GM23338 (cell line): ENCODE measurements at regions not wholly inside any gene's neighbourhood (a gene's known extent, or its start where the extent isn't known, plus 50 kb on each side); places are given as distances from the start of the nearest gene placed in this dataset.

Experiments used
- ATAC-seq: fragments of 200-7000 bp; cut with Tn5 transposase; 3 replicates; pipeline ENCODE4 v1.9.1; 2020
- DNase-seq: peaks from one replicate; pipeline ENCODE4 v3.0.0-alpha.2; 2015; ENCODE audit warnings: low spot score
- H2AFZ ChIP-seq: fragments of 200-600 bp; sonication (generic); 2 replicates; pipeline ENCODE4 v1.8.0; 2016; ENCODE audit warnings: antibody characterized with exemption, mild to moderate bottlenecking, moderate library complexity
- H3F3A ChIP-seq: fragments of 200-600 bp; sonication (generic); replicated peaks from 2 replicates; pipeline ENCODE4 v1.8.0; 2017; ENCODE audit warnings: antibody characterized with exemption, mixed run types, low read depth
- H3K27ac ChIP-seq: fragments of 200-600 bp; sonication (generic); 2 replicates; pipeline ENCODE4 v1.6.1; 2016; ENCODE audit warnings: low read depth
- H3K27me3 ChIP-seq: fragments of 200-600 bp; sonication (generic); 2 replicates; pipeline ENCODE4 v1.8.0; 2016; ENCODE audit warnings: mild to moderate bottlenecking, mixed run types, moderate library complexity; ENCODE audit not compliant: insufficient read depth
- H3K36me3 ChIP-seq: fragments of 200-600 bp; sonication (generic); 2 replicates; pipeline ENCODE4 v1.8.0; 2016; ENCODE audit warnings: mild to moderate bottlenecking; ENCODE audit not compliant: insufficient read depth
- H3K4me1 ChIP-seq: fragments of 200-600 bp; sonication (generic); 2 replicates; pipeline ENCODE4 v1.8.0; 2016; ENCODE audit warnings: mild to moderate bottlenecking, moderate library complexity; ENCODE audit not compliant: insufficient read depth
- H3K4me2 ChIP-seq: fragments of 200-600 bp; sonication (generic); 2 replicates; pipeline ENCODE4 v1.7.1; 2017; ENCODE audit warnings: mixed run types
- H3K4me3 ChIP-seq: fragments of 200-600 bp; sonication (generic); 2 replicates; pipeline ENCODE4 v1.6.1; 2016; ENCODE audit warnings: mixed run types
- H3K79me2 ChIP-seq: fragments of 200-600 bp; sonication (generic); replicated peaks from 2 replicates; pipeline ENCODE4 v1.8.0; 2017; ENCODE audit warnings: mild to moderate bottlenecking; ENCODE audit not compliant: insufficient read depth
- H3K9me2 ChIP-seq: fragments of 200-600 bp; sonication (generic); 2 replicates; pipeline ENCODE4 v1.8.0; 2017; ENCODE audit not compliant: insufficient read depth
- H4K20me1 ChIP-seq: fragments of 200-600 bp; sonication (generic); replicated peaks from 2 replicates; pipeline ENCODE4 v1.8.0; 2017; ENCODE audit warnings: mild to moderate bottlenecking; ENCODE audit not compliant: insufficient read depth
- H3K27ac Mint-ChIP-seq: 2 replicates; pipeline ENCODE4 v1.8.0; 2020; ENCODE audit warnings: inconsistent platforms, mild to moderate bottlenecking, moderate library complexity, mixed read lengths
- H3K27me3 Mint-ChIP-seq: 3 replicates; pipeline ENCODE4 v1.8.0; 2022; ENCODE audit warnings: low read depth, mild to moderate bottlenecking, moderate library complexity, mixed read lengths, inconsistent platforms; ENCODE audit not compliant: insufficient read depth, poor library complexity
- H3K36me3 Mint-ChIP-seq: 3 replicates; pipeline ENCODE4 v1.8.0; 2021; ENCODE audit warnings: low read depth, mild to moderate bottlenecking, inconsistent platforms, moderate library complexity, mixed read lengths
- H3K4me1 Mint-ChIP-seq: 3 replicates; pipeline ENCODE4 v1.8.0; 2020; ENCODE audit warnings: mild to moderate bottlenecking, inconsistent platforms, mixed read lengths
- H3K4me3 Mint-ChIP-seq: 3 replicates; pipeline ENCODE4 v1.8.0; 2021; ENCODE audit warnings: moderate library complexity, mild to moderate bottlenecking, inconsistent platforms, mixed read lengths
- H3K9me3 Mint-ChIP-seq: 3 replicates; pipeline ENCODE4 v1.8.0; 2020; ENCODE audit warnings: moderate library complexity, mild to moderate bottlenecking, inconsistent platforms, mixed read lengths
- EZH2 ChIP-seq: fragments of 200-600 bp; sonication (generic); IDR thresholded peaks from one replicate; pipeline ENCODE4 v1.8.0; 2017; ENCODE audit warnings: antibody characterized with exemption, mild to moderate bottlenecking, low read depth; ENCODE audit not compliant: unreplicated experiment
- EZH2phosphoT487 ChIP-seq: fragments of 200-600 bp; sonication (generic); IDR thresholded peaks from one replicate; pipeline ENCODE4 v1.8.1; 2018; ENCODE audit warnings: antibody characterized with exemption; ENCODE audit not compliant: unreplicated experiment
- JUNB ChIP-seq: IDR thresholded peaks from one replicate; pipeline ENCODE4 v1.6.1; 2016; ENCODE audit warnings: antibody characterized with exemption; ENCODE audit not compliant: unreplicated experiment
- ZNF331 ChIP-seq: fragments of 250-450 bp; sonication (Bioruptor Pico); IDR thresholded peaks from 2 replicates; pipeline ENCODE4 v1.5.0; 2020; ENCODE audit warnings: low read depth, mild to moderate bottlenecking, moderate library complexity
- TF ChIP-seq, protein P1 (sequence below): fragments of 250-450 bp; sonication (Bioruptor Pico); IDR thresholded peaks from 2 replicates; pipeline ENCODE4 v1.5.0; 2020; ENCODE audit warnings: mild to moderate bottlenecking, moderate library complexity
- TF ChIP-seq, protein P2 (sequence below): IDR thresholded peaks from one replicate; pipeline ENCODE4 v1.6.1; 2018; ENCODE audit warnings: antibody characterized with exemption; ENCODE audit not compliant: unreplicated experiment

DNA sequence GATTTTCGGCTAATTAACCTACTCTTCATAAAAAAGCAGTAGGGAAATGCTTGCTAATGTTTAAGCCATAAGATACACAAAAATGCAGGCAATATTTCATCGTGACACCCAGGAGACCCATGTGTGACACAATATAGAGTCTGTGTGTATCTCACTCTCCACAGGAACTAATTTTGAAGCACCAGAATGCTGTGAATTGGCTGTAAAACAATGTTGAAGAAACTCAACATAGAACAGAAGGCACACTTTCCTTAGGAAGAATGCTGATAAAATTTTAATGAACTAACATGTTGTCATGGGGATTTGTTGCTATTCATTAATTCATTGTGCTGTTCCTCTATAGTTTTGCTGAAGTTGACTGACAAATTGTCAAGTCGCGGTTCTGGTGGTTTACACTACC lies 249.4 kb upstream of the TFAP2D start (continued):
- TF ChIP-seq, protein P1, sequence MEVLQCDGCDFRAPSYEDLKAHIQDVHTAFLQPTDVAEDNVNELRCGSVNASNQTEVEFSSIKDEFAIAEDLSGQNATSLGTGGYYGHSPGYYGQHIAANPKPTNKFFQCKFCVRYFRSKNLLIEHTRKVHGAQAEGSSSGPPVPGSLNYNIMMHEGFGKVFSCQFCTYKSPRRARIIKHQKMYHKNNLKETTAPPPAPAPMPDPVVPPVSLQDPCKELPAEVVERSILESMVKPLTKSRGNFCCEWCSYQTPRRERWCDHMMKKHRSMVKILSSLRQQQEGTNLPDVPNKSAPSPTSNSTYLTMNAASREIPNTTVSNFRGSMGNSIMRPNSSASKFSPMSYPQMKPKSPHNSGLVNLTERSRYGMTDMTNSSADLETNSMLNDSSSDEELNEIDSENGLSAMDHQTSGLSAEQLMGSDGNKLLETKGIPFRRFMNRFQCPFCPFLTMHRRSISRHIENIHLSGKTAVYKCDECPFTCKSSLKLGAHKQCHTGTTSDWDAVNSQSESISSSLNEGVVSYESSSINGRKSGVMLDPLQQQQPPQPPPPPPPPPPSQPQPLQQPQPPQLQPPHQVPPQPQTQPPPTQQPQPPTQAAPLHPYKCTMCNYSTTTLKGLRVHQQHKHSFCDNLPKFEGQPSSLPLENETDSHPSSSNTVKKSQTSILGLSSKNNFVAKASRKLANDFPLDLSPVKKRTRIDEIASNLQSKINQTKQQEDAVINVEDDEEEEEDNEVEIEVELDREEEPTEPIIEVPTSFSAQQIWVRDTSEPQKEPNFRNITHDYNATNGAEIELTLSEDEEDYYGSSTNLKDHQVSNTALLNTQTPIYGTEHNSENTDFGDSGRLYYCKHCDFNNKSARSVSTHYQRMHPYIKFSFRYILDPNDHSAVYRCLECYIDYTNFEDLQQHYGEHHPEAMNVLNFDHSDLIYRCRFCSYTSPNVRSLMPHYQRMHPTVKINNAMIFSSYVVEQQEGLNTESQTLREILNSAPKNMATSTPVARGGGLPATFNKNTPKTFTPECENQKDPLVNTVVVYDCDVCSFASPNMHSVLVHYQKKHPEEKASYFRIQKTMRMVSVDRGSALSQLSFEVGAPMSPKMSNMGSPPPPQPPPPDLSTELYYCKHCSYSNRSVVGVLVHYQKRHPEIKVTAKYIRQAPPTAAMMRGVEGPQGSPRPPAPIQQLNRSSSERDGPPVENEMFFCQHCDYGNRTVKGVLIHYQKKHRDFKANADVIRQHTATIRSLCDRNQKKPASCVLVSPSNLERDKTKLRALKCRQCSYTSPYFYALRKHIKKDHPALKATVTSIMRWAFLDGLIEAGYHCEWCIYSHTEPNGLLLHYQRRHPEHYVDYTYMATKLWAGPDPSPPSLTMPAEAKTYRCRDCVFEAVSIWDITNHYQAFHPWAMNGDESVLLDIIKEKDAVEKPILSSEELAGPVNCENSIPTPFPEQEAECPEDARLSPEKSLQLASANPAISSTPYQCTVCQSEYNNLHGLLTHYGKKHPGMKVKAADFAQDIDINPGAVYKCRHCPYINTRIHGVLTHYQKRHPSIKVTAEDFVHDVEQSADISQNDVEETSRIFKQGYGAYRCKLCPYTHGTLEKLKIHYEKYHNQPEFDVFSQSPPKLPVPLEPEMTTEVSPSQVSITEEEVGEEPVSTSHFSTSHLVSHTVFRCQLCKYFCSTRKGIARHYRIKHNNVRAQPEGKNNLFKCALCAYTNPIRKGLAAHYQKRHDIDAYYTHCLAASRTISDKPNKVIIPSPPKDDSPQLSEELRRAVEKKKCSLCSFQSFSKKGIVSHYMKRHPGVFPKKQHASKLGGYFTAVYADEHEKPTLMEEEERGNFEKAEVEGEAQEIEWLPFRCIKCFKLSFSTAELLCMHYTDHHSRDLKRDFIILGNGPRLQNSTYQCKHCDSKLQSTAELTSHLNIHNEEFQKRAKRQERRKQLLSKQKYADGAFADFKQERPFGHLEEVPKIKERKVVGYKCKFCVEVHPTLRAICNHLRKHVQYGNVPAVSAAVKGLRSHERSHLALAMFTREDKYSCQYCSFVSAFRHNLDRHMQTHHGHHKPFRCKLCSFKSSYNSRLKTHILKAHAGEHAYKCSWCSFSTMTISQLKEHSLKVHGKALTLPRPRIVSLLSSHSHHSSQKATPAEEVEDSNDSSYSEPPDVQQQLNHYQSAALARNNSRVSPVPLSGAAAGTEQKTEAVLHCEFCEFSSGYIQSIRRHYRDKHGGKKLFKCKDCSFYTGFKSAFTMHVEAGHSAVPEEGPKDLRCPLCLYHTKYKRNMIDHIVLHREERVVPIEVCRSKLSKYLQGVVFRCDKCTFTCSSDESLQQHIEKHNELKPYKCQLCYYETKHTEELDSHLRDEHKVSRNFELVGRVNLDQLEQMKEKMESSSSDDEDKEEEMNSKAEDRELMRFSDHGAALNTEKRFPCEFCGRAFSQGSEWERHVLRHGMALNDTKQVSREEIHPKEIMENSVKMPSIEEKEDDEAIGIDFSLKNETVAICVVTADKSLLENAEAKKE = no peak
- no peak for TF ChIP-seq JUNB
- TF ChIP-seq EZH2phosphoT487 = no peak

DNA sequence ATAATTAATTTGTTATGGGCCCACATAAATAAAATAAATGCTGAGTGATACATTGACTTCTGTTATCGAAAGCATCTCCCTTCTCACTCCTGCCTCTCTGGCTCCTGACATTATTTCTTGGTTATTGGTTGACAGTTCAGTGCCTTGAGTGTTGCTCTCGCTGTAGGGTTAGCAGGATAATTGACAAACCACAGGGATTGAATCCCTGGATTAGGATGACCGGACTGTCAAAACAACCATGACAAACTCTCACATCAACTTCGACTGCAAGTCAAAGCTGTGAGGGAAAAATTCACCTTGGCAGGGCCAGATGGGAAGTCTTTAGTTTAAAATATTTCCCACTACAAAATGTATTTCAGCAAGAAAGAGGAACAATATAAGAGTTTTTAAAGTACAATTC lies 245.4 kb upstream of the TFAP2D start:
- H3K79me2 ChIP-seq = no peaks in the 10 kb centered on the region
- no peaks in the 10 kb centered on the region for H3K9me2 ChIP-seq
- no peak overlapping the region for H3K27ac ChIP-seq
- no peak overlapping the region for H2AFZ ChIP-seq
- H3F3A ChIP-seq = no peaks in the 10 kb centered on the region
- H3K4me3 Mint-ChIP-seq = no peak overlapping the region
- H3K27me3 ChIP-seq = no peaks in the 10 kb centered on the region
- ATAC-seq (no peak), DNase-seq (no peak)
- no peaks in the 10 kb centered on the region for H3K4me1 ChIP-seq
- no peak overlapping the region for H3K27ac Mint-ChIP-seq
- H3K4me1 Mint-ChIP-seq = no peaks in the 10 kb centered on the region
- H3K9me3 Mint-ChIP-seq = no peaks in the 10 kb centered on the region
- H4K20me1 ChIP-seq = no peaks in the 10 kb centered on the region
- H3K36me3 Mint-ChIP-seq = no peaks in the 10 kb centered on the region
- no peaks in the 10 kb centered on the region for H3K36me3 ChIP-seq
- H3K4me3 ChIP-seq = no peak overlapping the region
- H3K27me3 Mint-ChIP-seq = peaks cover 2% of the 10 kb centered on the region
- no peak overlapping the region for H3K4me2 ChIP-seq
- TF ChIP-seq, protein P2, sequence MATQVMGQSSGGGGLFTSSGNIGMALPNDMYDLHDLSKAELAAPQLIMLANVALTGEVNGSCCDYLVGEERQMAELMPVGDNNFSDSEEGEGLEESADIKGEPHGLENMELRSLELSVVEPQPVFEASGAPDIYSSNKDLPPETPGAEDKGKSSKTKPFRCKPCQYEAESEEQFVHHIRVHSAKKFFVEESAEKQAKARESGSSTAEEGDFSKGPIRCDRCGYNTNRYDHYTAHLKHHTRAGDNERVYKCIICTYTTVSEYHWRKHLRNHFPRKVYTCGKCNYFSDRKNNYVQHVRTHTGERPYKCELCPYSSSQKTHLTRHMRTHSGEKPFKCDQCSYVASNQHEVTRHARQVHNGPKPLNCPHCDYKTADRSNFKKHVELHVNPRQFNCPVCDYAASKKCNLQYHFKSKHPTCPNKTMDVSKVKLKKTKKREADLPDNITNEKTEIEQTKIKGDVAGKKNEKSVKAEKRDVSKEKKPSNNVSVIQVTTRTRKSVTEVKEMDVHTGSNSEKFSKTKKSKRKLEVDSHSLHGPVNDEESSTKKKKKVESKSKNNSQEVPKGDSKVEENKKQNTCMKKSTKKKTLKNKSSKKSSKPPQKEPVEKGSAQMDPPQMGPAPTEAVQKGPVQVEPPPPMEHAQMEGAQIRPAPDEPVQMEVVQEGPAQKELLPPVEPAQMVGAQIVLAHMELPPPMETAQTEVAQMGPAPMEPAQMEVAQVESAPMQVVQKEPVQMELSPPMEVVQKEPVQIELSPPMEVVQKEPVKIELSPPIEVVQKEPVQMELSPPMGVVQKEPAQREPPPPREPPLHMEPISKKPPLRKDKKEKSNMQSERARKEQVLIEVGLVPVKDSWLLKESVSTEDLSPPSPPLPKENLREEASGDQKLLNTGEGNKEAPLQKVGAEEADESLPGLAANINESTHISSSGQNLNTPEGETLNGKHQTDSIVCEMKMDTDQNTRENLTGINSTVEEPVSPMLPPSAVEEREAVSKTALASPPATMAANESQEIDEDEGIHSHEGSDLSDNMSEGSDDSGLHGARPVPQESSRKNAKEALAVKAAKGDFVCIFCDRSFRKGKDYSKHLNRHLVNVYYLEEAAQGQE = no peak
- TF ChIP-seq, protein P1 = no peak
- TF ChIP-seq EZH2 = no peak
- TF ChIP-seq JUNB = no peak
- no peak for TF ChIP-seq EZH2phosphoT487
- no peak for TF ChIP-seq ZNF331
